ENCODE measurements at regions not wholly inside any gene's neighbourhood (a gene's known extent, or its start where the extent isn't known, plus 50 kb on each side); places are given as distances from the start of the nearest gene placed in this dataset.

DNA sequence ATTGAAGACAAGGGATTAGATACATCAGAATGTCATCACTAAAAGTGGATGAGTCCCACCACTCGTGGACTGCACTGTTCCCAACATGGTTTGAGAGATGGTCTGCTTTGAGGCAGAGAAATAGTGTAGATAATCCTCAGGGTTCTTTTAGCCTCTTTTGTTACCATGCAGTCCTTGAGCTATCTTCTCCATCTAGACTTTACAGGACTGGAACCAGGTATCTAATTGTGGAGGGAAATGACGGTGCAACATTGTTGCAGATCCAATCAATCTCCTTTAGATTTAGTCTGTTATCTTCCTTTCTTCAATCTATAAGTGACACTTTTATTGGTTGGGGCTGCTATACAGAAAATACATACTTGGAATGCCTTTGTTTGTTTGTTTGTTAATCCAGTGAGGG is 183.8 kb upstream of the CWC22 start:
- TF ChIP-seq EZH2 (IDR thresholded peaks at IDR 0.05; ENCODE audit: borderline replicate concordance, insufficient read depth, low read length, poor library complexity, severe bottlenecking) (no peak), EP300 (conservative IDR thresholded peaks at IDR 0.05; ENCODE audit: poor library complexity, severe bottlenecking) (no peak), MXI1 (conservative IDR thresholded peaks at IDR 0.05; ENCODE audit: poor library complexity, severe bottlenecking) (no peak), POLR2AphosphoS5 (IDR thresholded peaks at IDR 0.05) (no peak), SMC3 (conservative IDR thresholded peaks at IDR 0.05; ENCODE audit: poor library complexity) (no peak), RAD21 (conservative IDR thresholded peaks at IDR 0.05) (no peak)
- TF ChIP-seq, protein P1, sequence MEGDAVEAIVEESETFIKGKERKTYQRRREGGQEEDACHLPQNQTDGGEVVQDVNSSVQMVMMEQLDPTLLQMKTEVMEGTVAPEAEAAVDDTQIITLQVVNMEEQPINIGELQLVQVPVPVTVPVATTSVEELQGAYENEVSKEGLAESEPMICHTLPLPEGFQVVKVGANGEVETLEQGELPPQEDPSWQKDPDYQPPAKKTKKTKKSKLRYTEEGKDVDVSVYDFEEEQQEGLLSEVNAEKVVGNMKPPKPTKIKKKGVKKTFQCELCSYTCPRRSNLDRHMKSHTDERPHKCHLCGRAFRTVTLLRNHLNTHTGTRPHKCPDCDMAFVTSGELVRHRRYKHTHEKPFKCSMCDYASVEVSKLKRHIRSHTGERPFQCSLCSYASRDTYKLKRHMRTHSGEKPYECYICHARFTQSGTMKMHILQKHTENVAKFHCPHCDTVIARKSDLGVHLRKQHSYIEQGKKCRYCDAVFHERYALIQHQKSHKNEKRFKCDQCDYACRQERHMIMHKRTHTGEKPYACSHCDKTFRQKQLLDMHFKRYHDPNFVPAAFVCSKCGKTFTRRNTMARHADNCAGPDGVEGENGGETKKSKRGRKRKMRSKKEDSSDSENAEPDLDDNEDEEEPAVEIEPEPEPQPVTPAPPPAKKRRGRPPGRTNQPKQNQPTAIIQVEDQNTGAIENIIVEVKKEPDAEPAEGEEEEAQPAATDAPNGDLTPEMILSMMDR (IDR thresholded peaks at IDR 0.05; ENCODE audit: poor library complexity, severe bottlenecking), result no peak
- TF ChIP-seq, protein P2, sequence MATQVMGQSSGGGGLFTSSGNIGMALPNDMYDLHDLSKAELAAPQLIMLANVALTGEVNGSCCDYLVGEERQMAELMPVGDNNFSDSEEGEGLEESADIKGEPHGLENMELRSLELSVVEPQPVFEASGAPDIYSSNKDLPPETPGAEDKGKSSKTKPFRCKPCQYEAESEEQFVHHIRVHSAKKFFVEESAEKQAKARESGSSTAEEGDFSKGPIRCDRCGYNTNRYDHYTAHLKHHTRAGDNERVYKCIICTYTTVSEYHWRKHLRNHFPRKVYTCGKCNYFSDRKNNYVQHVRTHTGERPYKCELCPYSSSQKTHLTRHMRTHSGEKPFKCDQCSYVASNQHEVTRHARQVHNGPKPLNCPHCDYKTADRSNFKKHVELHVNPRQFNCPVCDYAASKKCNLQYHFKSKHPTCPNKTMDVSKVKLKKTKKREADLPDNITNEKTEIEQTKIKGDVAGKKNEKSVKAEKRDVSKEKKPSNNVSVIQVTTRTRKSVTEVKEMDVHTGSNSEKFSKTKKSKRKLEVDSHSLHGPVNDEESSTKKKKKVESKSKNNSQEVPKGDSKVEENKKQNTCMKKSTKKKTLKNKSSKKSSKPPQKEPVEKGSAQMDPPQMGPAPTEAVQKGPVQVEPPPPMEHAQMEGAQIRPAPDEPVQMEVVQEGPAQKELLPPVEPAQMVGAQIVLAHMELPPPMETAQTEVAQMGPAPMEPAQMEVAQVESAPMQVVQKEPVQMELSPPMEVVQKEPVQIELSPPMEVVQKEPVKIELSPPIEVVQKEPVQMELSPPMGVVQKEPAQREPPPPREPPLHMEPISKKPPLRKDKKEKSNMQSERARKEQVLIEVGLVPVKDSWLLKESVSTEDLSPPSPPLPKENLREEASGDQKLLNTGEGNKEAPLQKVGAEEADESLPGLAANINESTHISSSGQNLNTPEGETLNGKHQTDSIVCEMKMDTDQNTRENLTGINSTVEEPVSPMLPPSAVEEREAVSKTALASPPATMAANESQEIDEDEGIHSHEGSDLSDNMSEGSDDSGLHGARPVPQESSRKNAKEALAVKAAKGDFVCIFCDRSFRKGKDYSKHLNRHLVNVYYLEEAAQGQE (IDR thresholded peaks at IDR 0.05; ENCODE audit: borderline replicate concordance), result no peak

Measured in neural cell (in vitro differentiated cells).